HG02885 (cell line): ENCODE measurements at regions not wholly inside any gene's neighbourhood (a gene's known extent, or its start where the extent isn't known, plus 50 kb on each side); places are given as distances from the start of the nearest gene placed in this dataset.

Experiments
- ATAC-seq: cut with Tn5 transposase; IDR thresholded peaks from one replicate; pipeline ENCODE4 v1.9.1; 2021; ENCODE audit warnings: mild to moderate bottlenecking; ENCODE audit not compliant: unreplicated experiment, poor library complexity

- ATAC-seq = no peak
Observed at GRCh38 chr6:117076076-117076475, 189.3 kb upstream of the VGLL2 start.

GRCh38 chr6:117077300-117077699 lies 188.1 kb upstream of the VGLL2 start:
- no peak for ATAC-seq

GRCh38 chr6:117078624-117079023 lies 186.7 kb upstream of the VGLL2 start:
- ATAC-seq = no peak

- no peak for ATAC-seq
Observed at GRCh38 chr6:117079951-117080350, 185.4 kb upstream of the VGLL2 start.

- ATAC-seq = no peak
Observed at GRCh38 chr6:117089604-117090003, 175.8 kb upstream of the VGLL2 start.

GRCh38 chr6:117110146-117110545 lies 155.2 kb upstream of the VGLL2 start:
- no peak for ATAC-seq

- ATAC-seq = no peak
Observed at GRCh38 chr6:117110737-117111136, 154.6 kb upstream of the VGLL2 start.

- no peak for ATAC-seq
Observed at GRCh38 chr6:117117652-117118051, 147.7 kb upstream of the VGLL2 start.

GRCh38 chr6:117118490-117118889 lies 146.9 kb upstream of the VGLL2 start:
- ATAC-seq = no peak

- no peak for ATAC-seq
Observed at GRCh38 chr6:117126213-117126612, 139.1 kb upstream of the VGLL2 start.

- ATAC-seq = no peak
Observed at GRCh38 chr6:117128052-117128451, 137.3 kb upstream of the VGLL2 start.

GRCh38 chr6:117130125-117130524 lies 135.2 kb upstream of the VGLL2 start:
- ATAC-seq = no peak

GRCh38 chr6:117136702-117137101 lies 128.7 kb upstream of the VGLL2 start:
- ATAC-seq = no peak

GRCh38 chr6:117137711-117138110 lies 127.6 kb upstream of the VGLL2 start:
- ATAC-seq = no peak

GRCh38 chr6:117138425-117138824 lies 126.9 kb upstream of the VGLL2 start:
- no peak for ATAC-seq

- ATAC-seq = no peak
Observed at GRCh38 chr6:117138920-117139319, 126.4 kb upstream of the VGLL2 start.

- no peak for ATAC-seq
Observed at GRCh38 chr6:117142142-117142541, 123.2 kb upstream of the VGLL2 start.

- no peak for ATAC-seq
Observed at GRCh38 chr6:117142995-117143394, 122.4 kb upstream of the VGLL2 start.

- no peak for ATAC-seq
Observed at GRCh38 chr6:117143647-117144046, 121.7 kb upstream of the VGLL2 start.

- ATAC-seq = no peak
Observed at GRCh38 chr6:117145940-117146339, 119.4 kb upstream of the VGLL2 start.

- ATAC-seq = no peak
Observed at GRCh38 chr6:117149324-117149723, 116.0 kb upstream of the VGLL2 start.

GRCh38 chr6:117156741-117157140 lies 108.6 kb upstream of the VGLL2 start:
- ATAC-seq = no peak

- ATAC-seq = no peak
Observed at GRCh38 chr6:117157448-117157847, 107.9 kb upstream of the VGLL2 start.
